AG10803 (cell line): ENCODE measurements at regions not wholly inside any gene's neighbourhood (a gene's known extent, or its start where the extent isn't known, plus 50 kb on each side); places are given as distances from the start of the nearest gene placed in this dataset.
"Not testable (repeated sequence)": the region's sequence is repeated elsewhere in the genome, so short reads cannot be mapped to it uniquely, and the experiment has no call there.

Experiments
- DNase-seq: peaks from one replicate; pipeline ENCODE4 v3.0.0; 2010; ENCODE audit warnings: low read depth
- H3K4me3 ChIP-seq: 2 replicates; pipeline ENCODE4 v1.5.1; 2011; ENCODE audit warnings: mild to moderate bottlenecking, low read length, control low read depth
- CTCF ChIP-seq: conservative IDR thresholded peaks from 2 replicates; pipeline ENCODE4 v1.5.1; 2011; ENCODE audit warnings: mild to moderate bottlenecking, low read length, control low read depth, inconsistent platforms

GRCh38 chr6:100230115-100230952, 234.4 kb downstream of the SIM1 start:
- TF ChIP-seq CTCF, result no peak
- peak; percentile 43 for DNase-seq

GRCh38 chr6:100229512-100229911, 235.2 kb downstream of the SIM1 start:
- no peak overlapping the region for H3K4me3 ChIP-seq
- TF ChIP-seq CTCF, result no peak
- DNase-seq, result no peak

More at GRCh38 chr6:100230115-100230952, 234.4 kb downstream of the SIM1 start:
- no peak overlapping the region for H3K4me3 ChIP-seq

- H3K4me3 ChIP-seq, result peak overlapping the region; percentile 42
- DNase-seq, result peak; percentile 46
- TF ChIP-seq CTCF, result peak; percentile 35
Observed at GRCh38 chr6:100228834-100229441, 234.9 kb upstream of the MCHR2 start.

DNA sequence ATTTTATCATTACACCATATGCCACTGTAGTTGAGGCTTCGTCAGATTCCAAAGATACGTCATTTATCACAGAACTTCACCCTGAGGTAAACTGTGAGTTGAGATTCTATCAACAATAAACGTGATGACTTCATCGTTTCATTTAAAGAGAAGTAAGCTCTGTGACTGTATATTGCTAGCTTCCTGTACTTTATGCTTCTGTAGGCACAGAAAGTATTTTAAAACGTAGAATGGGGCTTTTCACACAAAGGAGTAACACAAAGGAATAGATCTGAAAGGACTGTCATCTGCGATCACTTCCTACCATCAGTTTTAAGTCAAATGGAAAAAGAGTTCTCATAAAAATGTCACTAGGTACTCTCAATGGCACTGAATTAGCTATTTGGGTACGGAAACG, 234.4 kb upstream of the MCHR2 start:
- no peak for TF ChIP-seq CTCF
- DNase-seq, result no peak
- peak overlapping the region; percentile 42 for H3K4me3 ChIP-seq

DNA sequence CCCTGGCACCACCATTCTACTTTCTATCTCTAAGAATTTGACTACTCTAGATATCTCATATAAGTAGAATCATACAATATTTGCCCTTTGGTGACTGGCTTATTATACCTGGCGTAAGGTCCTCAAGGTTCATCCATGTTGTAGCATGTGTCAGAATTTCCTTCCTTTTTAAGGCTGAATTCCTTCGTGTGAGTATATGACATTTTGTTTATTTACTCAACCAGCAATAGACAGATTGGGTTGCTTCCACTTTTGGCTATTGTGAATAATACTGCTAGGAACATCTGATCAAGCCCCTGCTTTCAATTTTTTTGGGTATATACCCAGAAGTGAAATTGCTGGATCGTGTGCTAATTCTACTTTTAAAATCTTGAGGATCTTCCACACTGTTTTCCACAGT, 232.8 kb upstream of the MCHR2 start:
- no peak overlapping the region for H3K4me3 ChIP-seq
- TF ChIP-seq CTCF, result no peak
- DNase-seq, result no peak

DNA sequence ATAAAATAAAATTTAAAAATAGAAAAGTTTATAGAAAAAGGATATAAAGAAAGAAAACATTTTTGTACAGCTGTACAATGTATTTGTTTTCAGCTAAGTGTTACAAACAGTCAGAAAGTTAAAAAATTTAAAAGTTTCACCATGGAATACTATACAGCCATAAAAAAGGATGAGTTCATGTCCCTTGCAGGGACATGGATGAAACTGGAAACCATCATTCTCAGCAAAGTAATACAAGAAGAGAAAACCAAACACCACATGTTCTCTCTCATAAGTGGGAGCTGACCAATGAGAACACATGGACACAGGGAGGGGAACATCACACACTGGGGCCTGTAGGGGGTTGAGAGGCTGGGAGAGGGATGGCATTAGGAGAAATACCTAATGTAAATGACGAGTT, 229.9 kb upstream of the MCHR2 start:
- not testable (repeated sequence) for DNase-seq, H3K4me3 ChIP-seq

DNA sequence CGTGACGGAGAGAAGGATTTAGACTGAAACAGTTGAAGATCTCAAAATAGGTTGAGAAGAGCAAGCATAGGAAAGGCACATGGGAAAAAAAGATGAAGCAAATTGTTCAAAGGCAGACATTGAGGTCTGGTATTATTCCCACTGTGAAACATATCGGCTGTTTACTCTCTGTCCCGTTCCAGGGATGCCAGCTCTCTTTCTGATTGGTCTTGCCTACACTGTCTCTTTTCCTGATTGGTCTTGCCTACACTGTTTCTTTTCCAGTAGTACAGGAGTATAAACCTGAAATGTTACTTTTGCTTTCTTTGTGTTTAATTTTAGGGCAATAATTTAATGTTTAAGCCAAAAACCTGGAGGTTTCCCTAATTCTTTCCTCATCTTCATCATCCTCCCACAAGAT, 226.5 kb upstream of the MCHR2 start:
- H3K4me3 ChIP-seq, result no peak overlapping the region
- TF ChIP-seq CTCF, result no peak
- DNase-seq, result no peak
